Activated T-cell treated with anti-CD3 and anti-CD28 coated beads, Interleukin-2, amount 50 U/mL, for 4 hours (primary cell): ENCODE measurements at regions not wholly inside any gene's neighbourhood (a gene's known extent, or its start where the extent isn't known, plus 50 kb on each side); places are given as distances from the start of the nearest gene placed in this dataset.

ENCODE experiments used
- ATAC-seq, 2 donors: fragments of 200-7000 bp; cut with Tn5 transposase; one replicate each; pipeline ENCODE4 v1.10.0; 2021
- DNase-seq: peaks from one replicate; pipeline ENCODE4 v3.0.0-alpha.2; 2020
- H3K27me3 Mint-ChIP-seq: one replicate; pipeline ENCODE4 v1.8.0; 2021; ENCODE audit warnings: low read depth, mixed read lengths
- H3K36me3 Mint-ChIP-seq: one replicate; pipeline ENCODE4 v1.8.0; 2022; ENCODE audit warnings: mixed read lengths; ENCODE audit not compliant: insufficient read depth
- H3K4me1 Mint-ChIP-seq: one replicate; pipeline ENCODE4 v1.8.0; 2021; ENCODE audit warnings: low read depth, mixed read lengths
- H3K4me3 Mint-ChIP-seq: one replicate; pipeline ENCODE4 v1.8.0; 2021; ENCODE audit warnings: mild to moderate bottlenecking, moderate library complexity, mixed read lengths
- H3K9me3 Mint-ChIP-seq: one replicate; pipeline ENCODE4 v1.8.0; 2021; ENCODE audit warnings: mixed read lengths

DNA sequence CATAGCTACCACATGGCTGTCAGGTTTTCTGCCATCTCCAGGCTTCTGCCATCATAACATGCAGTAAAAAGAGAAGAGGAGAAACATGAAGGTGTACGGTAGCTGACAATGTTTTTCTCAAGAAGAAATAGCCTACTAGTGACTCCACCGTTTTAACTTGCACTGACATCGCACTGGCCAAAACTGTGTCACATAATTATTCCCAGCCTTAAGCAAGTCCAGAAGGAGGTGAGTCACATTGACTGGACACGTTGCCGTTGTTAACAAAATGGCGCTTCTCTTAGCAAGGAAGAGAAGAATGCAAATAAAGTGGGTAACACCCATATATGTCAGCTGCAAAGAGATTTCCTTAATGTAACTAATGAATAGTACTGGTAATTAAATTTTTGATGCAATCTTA, 810.4 kb upstream of the SLC10A2 start:
- H3K27me3 Mint-ChIP-seq = no peaks in the 10 kb centered on the region
- H3K36me3 Mint-ChIP-seq = no peaks in the 10 kb centered on the region
- H3K4me3 Mint-ChIP-seq = no peak overlapping the region
- no peaks in the 10 kb centered on the region for H3K4me1 Mint-ChIP-seq
- DNase-seq (no peak), ATAC-seq (no peak)
- peaks cover 3% of the 10 kb centered on the region for H3K9me3 Mint-ChIP-seq

GRCh38 chr13:103873725-103874124, 807.5 kb upstream of the SLC10A2 start:
- Mint-ChIP-seq H3K27me3 (no peaks in the 10 kb centered on the region), H3K36me3 (no peaks in the 10 kb centered on the region), H3K4me1 (no peaks in the 10 kb centered on the region), H3K9me3 (no peaks in the 10 kb centered on the region), H3K4me3 (no peak overlapping the region)
- ATAC-seq (no peak), DNase-seq (no peak)

DNA sequence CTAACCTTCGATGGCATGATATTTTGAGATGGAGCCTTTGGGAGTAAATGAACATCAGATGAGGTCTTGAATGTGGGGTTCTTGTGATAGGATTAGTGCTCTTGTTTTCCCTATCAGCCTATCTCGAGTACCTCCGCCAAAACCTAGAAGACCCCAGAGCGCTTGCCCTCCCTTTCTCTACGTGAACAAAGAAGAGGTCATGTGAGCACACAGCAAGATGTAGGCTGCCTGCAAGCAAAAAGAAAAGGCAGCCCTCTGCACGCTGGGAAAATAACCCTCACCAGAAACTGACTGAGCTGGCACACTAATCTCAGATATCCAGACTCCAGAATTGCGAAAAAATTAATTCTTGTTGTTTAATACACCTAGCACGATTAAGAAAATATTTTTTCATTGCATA, 799.8 kb upstream of the SLC10A2 start:
- Mint-ChIP-seq H3K36me3 (no peaks in the 10 kb centered on the region), H3K9me3 (peaks cover 7% of the 10 kb centered on the region), H3K4me3 (no peak overlapping the region), H3K27me3 (no peaks in the 10 kb centered on the region), H3K4me1 (no peaks in the 10 kb centered on the region)
- DNase-seq = no peak
- ATAC-seq = no peak

GRCh38 chr13:103862525-103862924, 796.3 kb upstream of the SLC10A2 start:
- DNase-seq (no peak), ATAC-seq (no peak)
- H3K4me1 Mint-ChIP-seq = no peaks in the 10 kb centered on the region
- H3K9me3 Mint-ChIP-seq = no peaks in the 10 kb centered on the region
- H3K4me3 Mint-ChIP-seq = no peak overlapping the region
- H3K27me3 Mint-ChIP-seq = no peaks in the 10 kb centered on the region
- no peaks in the 10 kb centered on the region for H3K36me3 Mint-ChIP-seq

DNA sequence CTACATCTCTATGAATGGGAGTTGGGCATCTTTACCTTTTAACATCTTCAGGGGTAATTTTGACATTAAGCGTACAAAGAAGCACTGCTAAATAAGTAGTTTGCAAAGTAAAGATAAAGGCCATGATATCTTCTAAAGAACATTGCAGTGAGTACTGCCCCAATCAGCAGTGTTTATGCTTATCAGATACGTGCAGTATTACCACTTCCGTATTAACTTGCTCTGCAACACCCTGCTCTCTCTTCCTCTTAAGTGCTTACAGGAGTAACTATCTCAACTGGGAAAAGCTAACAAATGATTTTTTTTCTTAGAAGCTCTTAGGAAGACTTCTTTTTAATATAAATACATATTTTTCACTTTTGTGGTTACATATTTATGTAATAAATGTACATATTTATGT, 793.7 kb upstream of the SLC10A2 start:
- Mint-ChIP-seq H3K36me3 (no peaks in the 10 kb centered on the region), H3K27me3 (no peaks in the 10 kb centered on the region), H3K9me3 (no peaks in the 10 kb centered on the region), H3K4me1 (no peaks in the 10 kb centered on the region), H3K4me3 (no peak overlapping the region)
- ATAC-seq (no peak), DNase-seq (no peak)

DNA sequence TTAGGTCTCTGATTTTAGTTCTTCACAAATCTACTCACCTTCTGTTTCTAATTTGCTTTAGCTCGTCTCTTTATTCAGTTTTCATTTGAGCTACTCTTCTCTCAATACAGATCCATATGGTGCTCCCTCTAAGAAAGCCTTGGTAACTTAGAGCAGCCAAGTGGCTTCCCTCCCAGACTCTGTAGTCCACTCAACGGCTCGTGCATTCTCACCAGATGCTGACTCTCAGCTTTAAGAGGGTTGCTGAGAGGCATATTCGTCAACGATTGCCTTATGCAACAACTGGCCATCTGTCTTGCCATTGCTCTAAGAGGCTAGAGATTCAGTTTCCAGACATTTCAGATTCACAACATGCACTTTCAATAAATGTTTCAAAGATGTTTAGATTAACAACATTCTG, 785.8 kb upstream of the SLC10A2 start:
- ATAC-seq = no peak
- peaks cover 10% of the 10 kb centered on the region for H3K9me3 Mint-ChIP-seq
- H3K4me1 Mint-ChIP-seq = no peaks in the 10 kb centered on the region

DNA sequence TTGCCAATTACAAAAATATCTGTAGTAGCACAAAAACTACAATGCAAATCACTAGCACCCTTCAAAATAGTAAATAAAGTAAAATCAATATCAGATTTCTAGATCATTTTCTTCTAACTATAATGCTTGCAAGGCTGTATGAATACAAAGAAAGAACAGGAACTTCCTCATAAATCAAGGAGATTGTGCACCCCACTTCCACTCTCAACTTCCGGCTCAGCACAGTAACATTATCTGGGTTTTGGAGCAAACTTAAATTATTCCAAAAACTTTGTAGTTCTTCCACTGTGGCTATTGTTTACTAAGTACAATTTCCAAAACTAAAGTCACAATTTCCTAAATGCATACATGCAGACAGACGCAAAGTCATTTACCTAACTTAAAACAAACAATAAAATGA, 778.3 kb upstream of the SLC10A2 start:
- H3K4me3 Mint-ChIP-seq = no peak overlapping the region
- H3K36me3 Mint-ChIP-seq = no peaks in the 10 kb centered on the region
- ATAC-seq (no peak), DNase-seq (no peak)
- no peaks in the 10 kb centered on the region for H3K27me3 Mint-ChIP-seq
- no peaks in the 10 kb centered on the region for H3K4me1 Mint-ChIP-seq
- peaks cover 4% of the 10 kb centered on the region for H3K9me3 Mint-ChIP-seq

More for the DNA sequence above, 785.8 kb upstream of the SLC10A2 start:
- no peaks in the 10 kb centered on the region for H3K36me3 Mint-ChIP-seq
- H3K27me3 Mint-ChIP-seq = no peaks in the 10 kb centered on the region
- H3K4me3 Mint-ChIP-seq = no peak overlapping the region
- DNase-seq = no peak

GRCh38 chr13:103839460-103839859, 773.2 kb upstream of the SLC10A2 start:
- no peak overlapping the region for H3K4me3 Mint-ChIP-seq
- H3K27me3 Mint-ChIP-seq = no peaks in the 10 kb centered on the region
- peaks cover 3% of the 10 kb centered on the region for H3K9me3 Mint-ChIP-seq
- H3K4me1 Mint-ChIP-seq = no peaks in the 10 kb centered on the region
- no peaks in the 10 kb centered on the region for H3K36me3 Mint-ChIP-seq
- ATAC-seq = no peak
- DNase-seq = no peak

DNA sequence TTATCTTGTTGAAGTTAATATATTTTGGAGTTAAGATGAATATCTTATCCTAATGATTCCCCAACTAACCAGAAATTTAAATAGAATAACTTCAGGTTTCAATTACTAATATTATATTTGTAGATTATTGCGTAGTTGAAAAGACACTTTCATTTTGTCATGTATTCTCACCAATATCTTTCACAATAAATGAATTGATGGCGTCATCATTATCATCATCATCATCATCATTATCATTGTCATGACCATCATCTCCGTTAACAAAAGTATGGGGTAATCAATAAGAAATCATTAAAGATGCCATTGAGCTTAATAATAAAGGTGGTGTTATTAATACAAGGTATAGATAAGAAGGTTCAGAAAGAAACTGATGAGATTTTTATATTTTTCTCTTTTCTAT, 768.8 kb upstream of the SLC10A2 start:
- ATAC-seq = no peak
- Mint-ChIP-seq H3K9me3 (peaks cover 23% of the 10 kb centered on the region), H3K4me3 (no peak overlapping the region), H3K27me3 (no peaks in the 10 kb centered on the region), H3K36me3 (no peaks in the 10 kb centered on the region), H3K4me1 (no peaks in the 10 kb centered on the region)
- no peak for DNase-seq

DNA sequence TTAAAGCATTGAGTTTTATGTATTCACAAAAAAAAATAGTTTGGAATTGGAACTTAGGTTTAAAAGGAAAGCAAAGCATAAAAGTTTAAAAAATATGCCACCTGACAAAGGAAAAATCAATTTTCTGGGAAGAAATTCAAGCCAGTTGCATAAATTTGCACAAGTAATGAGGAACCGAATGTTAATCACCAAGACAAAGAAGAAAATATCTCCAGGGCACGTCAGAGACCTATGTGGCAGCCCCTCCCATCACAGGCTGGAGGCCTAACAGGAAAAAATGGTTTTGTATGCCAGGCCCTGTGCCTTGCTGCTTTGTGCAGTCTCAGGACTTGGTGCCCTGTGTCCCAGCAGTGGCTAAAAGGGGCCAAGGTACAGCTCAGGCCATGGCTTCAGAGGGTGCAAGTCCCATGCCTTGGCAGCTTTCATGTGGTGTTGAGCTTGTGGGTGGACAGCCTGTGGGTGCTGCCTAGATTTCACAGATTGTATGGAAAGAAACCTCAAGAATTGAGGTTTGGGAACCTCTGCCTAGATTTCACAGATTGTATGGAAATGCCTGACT, 767.2 kb upstream of the SLC10A2 start:
- H3K36me3 Mint-ChIP-seq = no peaks in the 10 kb centered on the region
- no peak for ATAC-seq
- no peaks in the 10 kb centered on the region for H3K27me3 Mint-ChIP-seq

DNA sequence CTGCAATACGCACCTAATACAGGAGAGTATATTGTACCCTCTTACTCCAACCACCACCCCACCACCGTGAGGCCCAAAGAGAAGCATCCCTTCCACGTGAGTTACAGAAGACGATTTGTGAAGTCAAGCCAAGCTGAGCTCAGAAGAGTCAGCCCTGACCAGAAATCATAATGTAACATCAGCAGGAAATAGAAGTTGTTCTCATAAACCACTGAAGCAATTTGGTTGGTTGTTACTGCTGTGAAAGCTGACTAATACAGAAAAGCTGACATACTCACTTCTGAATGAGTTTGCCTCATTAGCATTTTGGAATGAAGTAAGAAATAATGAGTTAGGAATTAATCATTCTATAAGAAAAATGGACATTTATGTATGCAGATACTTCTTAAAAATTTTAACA, 749.4 kb upstream of the SLC10A2 start:
- DNase-seq (no peak), ATAC-seq (no peak)
- Mint-ChIP-seq H3K4me1 (no peaks in the 10 kb centered on the region), H3K36me3 (no peaks in the 10 kb centered on the region), H3K4me3 (no peak overlapping the region), H3K9me3 (peaks cover 3% of the 10 kb centered on the region), H3K27me3 (no peaks in the 10 kb centered on the region)

More for the DNA sequence above, 767.2 kb upstream of the SLC10A2 start:
- H3K4me3 Mint-ChIP-seq = no peak overlapping the region
- H3K4me1 Mint-ChIP-seq = no peaks in the 10 kb centered on the region
- peaks cover 23% of the 10 kb centered on the region for H3K9me3 Mint-ChIP-seq
- no peak for DNase-seq

GRCh38 chr13:103812971-103813370, 746.8 kb upstream of the SLC10A2 start:
- Mint-ChIP-seq H3K4me1 (no peaks in the 10 kb centered on the region), H3K4me3 (no peak overlapping the region), H3K27me3 (no peaks in the 10 kb centered on the region), H3K36me3 (no peaks in the 10 kb centered on the region), H3K9me3 (no peaks in the 10 kb centered on the region)
- no peak for ATAC-seq
- no peak for DNase-seq

- H3K36me3 Mint-ChIP-seq = no peaks in the 10 kb centered on the region
Measured at GRCh38 chr13:103812558-103812957, 746.3 kb upstream of the SLC10A2 start.

DNA sequence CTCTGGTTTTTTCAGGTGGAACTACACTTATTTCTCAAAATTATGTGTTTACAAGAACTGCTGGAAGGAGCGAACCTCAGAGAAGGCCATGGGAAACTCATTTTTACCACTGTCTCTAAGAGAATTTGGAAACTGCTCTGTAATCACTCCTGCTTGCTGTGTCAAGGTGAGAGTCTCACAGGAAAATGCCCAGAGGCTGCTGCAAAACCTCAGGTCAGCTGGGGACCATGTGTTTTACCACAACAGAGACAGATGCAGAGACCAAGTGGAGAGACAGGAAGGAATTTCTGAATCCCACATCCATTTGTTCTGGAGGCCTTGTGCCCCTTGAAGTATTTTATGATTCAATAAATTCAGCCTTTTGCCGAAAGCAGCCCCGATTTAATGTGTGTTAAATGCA, 743.8 kb upstream of the SLC10A2 start:
- ATAC-seq = no peak
- H3K27me3 Mint-ChIP-seq = no peaks in the 10 kb centered on the region
- H3K9me3 Mint-ChIP-seq = no peaks in the 10 kb centered on the region
- H3K36me3 Mint-ChIP-seq = no peaks in the 10 kb centered on the region
- no peaks in the 10 kb centered on the region for H3K4me1 Mint-ChIP-seq
- DNase-seq = no peak
- H3K4me3 Mint-ChIP-seq = no peak overlapping the region

More at GRCh38 chr13:103812558-103812957, 746.3 kb upstream of the SLC10A2 start:
- Mint-ChIP-seq H3K4me3 (no peak overlapping the region), H3K4me1 (no peaks in the 10 kb centered on the region), H3K27me3 (no peaks in the 10 kb centered on the region), H3K9me3 (no peaks in the 10 kb centered on the region)
- DNase-seq = no peak
- ATAC-seq = no peak

DNA sequence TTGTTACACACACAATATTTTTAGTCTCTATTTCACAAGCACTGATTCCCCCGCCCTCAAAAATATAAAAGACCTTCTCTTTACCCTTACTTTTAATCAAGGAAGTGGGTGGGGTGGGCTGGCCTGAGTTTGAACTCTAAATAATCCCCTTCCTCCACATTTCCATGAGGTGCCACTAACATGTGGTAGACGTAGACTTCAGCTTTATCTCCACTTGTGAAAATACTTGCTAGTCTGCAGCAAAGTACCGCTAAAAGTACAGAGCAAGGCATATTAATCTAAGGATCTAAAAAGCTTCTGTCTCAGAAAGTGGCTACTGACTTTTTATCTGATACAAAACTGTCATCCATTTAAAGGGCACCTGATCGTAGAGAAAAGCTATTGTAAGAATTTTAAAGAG, 739.6 kb upstream of the SLC10A2 start:
- no peak for ATAC-seq
- DNase-seq = no peak
- Mint-ChIP-seq H3K4me1 (no peaks in the 10 kb centered on the region), H3K27me3 (no peaks in the 10 kb centered on the region), H3K4me3 (no peak overlapping the region), H3K36me3 (no peaks in the 10 kb centered on the region), H3K9me3 (no peaks in the 10 kb centered on the region)

GRCh38 chr13:103803349-103803748, 737.1 kb upstream of the SLC10A2 start:
- Mint-ChIP-seq H3K4me1 (no peaks in the 10 kb centered on the region), H3K9me3 (no peaks in the 10 kb centered on the region), H3K4me3 (no peak overlapping the region), H3K36me3 (no peaks in the 10 kb centered on the region), H3K27me3 (no peaks in the 10 kb centered on the region)
- ATAC-seq = no peak
- no peak for DNase-seq
